Spleen (tissue), 7 donors: ENCODE measurements at regions not wholly inside any gene's neighbourhood (a gene's known extent, or its start where the extent isn't known, plus 50 kb on each side); places are given as distances from the start of the nearest gene placed in this dataset.

Source experiments
- POLR2A ChIP-seq, 3 donors: fragments of 450-650 bp; IDR thresholded peaks; one replicate each; pipeline ENCODE4 v1.5.1; 2017; ENCODE audit warnings: antibody characterized with exemption in 3 of 3, mild to moderate bottlenecking in 1 of 3
- POLR2AphosphoS5 ChIP-seq, 3 donors: sonication (generic); formaldehyde crosslinking; IDR thresholded peaks; one replicate each; pipeline ENCODE4 v1.5.1; 2017; ENCODE audit warnings: antibody characterized with exemption in 3 of 3
- TF ChIP-seq, protein P1 (sequence below), 11 experiments: fragments of 200-600 bp in 7 of 11; fragments of 450-650 bp in 4 of 11; sonication (generic) in 4 of 11; IDR thresholded peaks in 8 of 11; conservative IDR thresholded peaks in 3 of 11; 1 replicate in 7 of 11; 2 replicates in 4 of 11; pipeline versions ENCODE4 v1.4.0 to v1.8.0; 2016 to 2021; ENCODE audit warnings: antibody characterized with exemption in 11 of 11, inconsistent platforms in 4 of 11, mild to moderate bottlenecking in 1 of 11
- donor health status: DM: no; HTN: no; CAD: no; lungs with moderate emphysema.
- donor health status: DM: no; HTN: no; CAD: no.
- donor health status: DM: no; HTN: no; CAD: no.

DNA sequence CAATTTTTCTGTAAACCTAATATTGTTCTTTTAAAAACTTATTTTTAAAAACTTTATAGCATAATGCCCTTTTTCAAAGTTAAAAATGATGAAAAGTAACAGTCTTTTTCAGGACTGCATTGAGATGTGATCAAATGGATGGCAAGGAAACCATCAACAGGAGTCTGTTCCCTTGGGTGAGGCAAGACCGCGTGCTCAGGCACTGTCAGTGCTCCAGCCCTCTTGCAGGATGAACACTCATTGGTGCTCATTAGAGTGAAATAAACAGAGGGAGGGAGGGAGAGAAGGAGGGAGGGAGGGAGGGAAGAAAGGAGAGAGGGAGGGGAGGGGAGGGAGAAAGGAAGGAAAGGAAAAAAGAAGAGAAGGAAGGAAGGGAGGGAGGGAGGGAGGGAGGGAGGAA lies 145.7 kb upstream of the CHST15 start:
- TF ChIP-seq, protein P1, sequence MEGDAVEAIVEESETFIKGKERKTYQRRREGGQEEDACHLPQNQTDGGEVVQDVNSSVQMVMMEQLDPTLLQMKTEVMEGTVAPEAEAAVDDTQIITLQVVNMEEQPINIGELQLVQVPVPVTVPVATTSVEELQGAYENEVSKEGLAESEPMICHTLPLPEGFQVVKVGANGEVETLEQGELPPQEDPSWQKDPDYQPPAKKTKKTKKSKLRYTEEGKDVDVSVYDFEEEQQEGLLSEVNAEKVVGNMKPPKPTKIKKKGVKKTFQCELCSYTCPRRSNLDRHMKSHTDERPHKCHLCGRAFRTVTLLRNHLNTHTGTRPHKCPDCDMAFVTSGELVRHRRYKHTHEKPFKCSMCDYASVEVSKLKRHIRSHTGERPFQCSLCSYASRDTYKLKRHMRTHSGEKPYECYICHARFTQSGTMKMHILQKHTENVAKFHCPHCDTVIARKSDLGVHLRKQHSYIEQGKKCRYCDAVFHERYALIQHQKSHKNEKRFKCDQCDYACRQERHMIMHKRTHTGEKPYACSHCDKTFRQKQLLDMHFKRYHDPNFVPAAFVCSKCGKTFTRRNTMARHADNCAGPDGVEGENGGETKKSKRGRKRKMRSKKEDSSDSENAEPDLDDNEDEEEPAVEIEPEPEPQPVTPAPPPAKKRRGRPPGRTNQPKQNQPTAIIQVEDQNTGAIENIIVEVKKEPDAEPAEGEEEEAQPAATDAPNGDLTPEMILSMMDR (IDR thresholded peaks at IDR 0.05 in 8 of 11, conservative IDR thresholded peaks at IDR 0.05 in 3 of 11) = no peak
- TF ChIP-seq POLR2A (IDR thresholded peaks at IDR 0.05) (no peak), POLR2AphosphoS5 (IDR thresholded peaks at IDR 0.05) (no peak)
